ENCODE measurements at regions not wholly inside any gene's neighbourhood (a gene's known extent, or its start where the extent isn't known, plus 50 kb on each side); places are given as distances from the start of the nearest gene placed in this dataset.
"Not testable (repeated sequence)": the region's sequence is repeated elsewhere in the genome, so short reads cannot be mapped to it uniquely, and the experiment has no call there.

GRCh38 chr6:82558531-82558930, 194.9 kb downstream of the TPBG start:
- TF ChIP-seq CTCF, POLR2A (IDR thresholded peaks at IDR 0.05): not testable (repeated sequence)
